Stimulated activated CD4-positive, alpha-beta T cell treated with anti-CD3 and anti-CD28 coated beads, Interleukin-2, amount 100 ng/mL, for 4 hours (primary cell): ENCODE measurements at regions not wholly inside any gene's neighbourhood (a gene's known extent, or its start where the extent isn't known, plus 50 kb on each side); places are given as distances from the start of the nearest gene placed in this dataset.
"Not testable (repeated sequence)": the region's sequence is repeated elsewhere in the genome, so short reads cannot be mapped to it uniquely, and the experiment has no call there.

Experiments
- DNase-seq: peaks from one replicate; pipeline ENCODE4 v3.0.0-alpha.2; 2020; ENCODE audit warnings: low read depth

GRCh38 chr2:2797797-2798196, 466.7 kb upstream of the MYT1L start:
- no peak for DNase-seq

- DNase-seq = no peak
Observed at GRCh38 chr2:2796207-2796606, 465.1 kb upstream of the MYT1L start.

- DNase-seq = no peak
Observed at GRCh38 chr2:2795438-2796091, 464.5 kb upstream of the MYT1L start.

GRCh38 chr2:2793925-2794560, 463.0 kb upstream of the MYT1L start:
- no peak for DNase-seq

GRCh38 chr2:2793514-2793913, 462.4 kb upstream of the MYT1L start:
- DNase-seq = no peak

- no peak for DNase-seq
Observed at GRCh38 chr2:2791606-2792005, 460.5 kb upstream of the MYT1L start.

- no peak for DNase-seq
Observed at GRCh38 chr2:2791031-2791430, 460.0 kb upstream of the MYT1L start.

- no peak for DNase-seq
Observed at GRCh38 chr2:2788076-2788475, 457.0 kb upstream of the MYT1L start.

GRCh38 chr2:2787301-2787907, 456.3 kb upstream of the MYT1L start:
- no peak for DNase-seq

GRCh38 chr2:2782007-2782406, 450.9 kb upstream of the MYT1L start:
- DNase-seq = no peak

GRCh38 chr2:2779727-2780126, 448.7 kb upstream of the MYT1L start:
- DNase-seq = no peak

- DNase-seq = no peak
Observed at GRCh38 chr2:2777876-2778275, 446.8 kb upstream of the MYT1L start.

- no peak for DNase-seq
Observed at GRCh38 chr2:2777213-2777612, 446.1 kb upstream of the MYT1L start.

- DNase-seq = no peak
Observed at GRCh38 chr2:2775018-2775417, 443.9 kb upstream of the MYT1L start.

GRCh38 chr2:2773692-2774091, 442.6 kb upstream of the MYT1L start:
- DNase-seq = no peak

GRCh38 chr2:2773080-2773479, 442.0 kb upstream of the MYT1L start:
- not testable (repeated sequence) for DNase-seq

GRCh38 chr2:2771721-2772411, 440.8 kb upstream of the MYT1L start:
- DNase-seq = no peak

GRCh38 chr2:2769481-2770431, 438.7 kb upstream of the MYT1L start:
- DNase-seq = no peak

GRCh38 chr2:2768476-2768875, 437.4 kb upstream of the MYT1L start:
- DNase-seq = no peak

GRCh38 chr2:2767837-2768236, 436.8 kb upstream of the MYT1L start:
- DNase-seq = no peak

- no peak for DNase-seq
Observed at GRCh38 chr2:2765839-2766495, 434.9 kb upstream of the MYT1L start.
